SK-N-SH (cell line): ENCODE measurements at regions not wholly inside any gene's neighbourhood (a gene's known extent, or its start where the extent isn't known, plus 50 kb on each side); places are given as distances from the start of the nearest gene placed in this dataset.

Experiments used
- CTCF ChIA-PET: fragments of 300-600, 350-600 bp; formaldehyde crosslinking; extraction: SDS; loops from one replicate; lab custom pipeline; 2021; lab: Yijun Ruan, JAX
- POLR2A ChIA-PET: fragments of 350-600 bp; sonication (Branson Sonifier 250); formaldehyde crosslinking; extraction: SDS; loops from one replicate; lab custom pipeline; 2020; ENCODE audit warnings: antibody characterized with exemption, inconsistent platforms; lab: Yijun Ruan, JAX
- DNase-seq: peaks from one replicate; pipeline ENCODE4 v3.0.0; 2012
- H2AFZ ChIP-seq: fragments of 200-600 bp; sonication (generic); 2 replicates; pipeline ENCODE4 v1.8.1; 2016; ENCODE audit warnings: antibody characterized with exemption, mild to moderate bottlenecking, low read depth
- H3F3A ChIP-seq: fragments of 200-600 bp; sonication (generic); replicated peaks from 2 replicates; pipeline ENCODE3; 2016; ENCODE audit warnings: antibody characterized with exemption, mild to moderate bottlenecking; ENCODE audit not compliant: insufficient read depth
- H3K27ac ChIP-seq, 2 experiments: fragments of 200-500 bp in 1 of 2; fragments of 200-600 bp in 1 of 2; sonication (Bioruptor generic) in 1 of 2; sonication (generic), shearing (Covaris generic) in 1 of 2; 2 replicates each; pipeline versions ENCODE4 v1.5.1 to v1.6.1; 2014 to 2016; ENCODE audit warnings: low read depth in 2 of 2, inconsistent platforms in 1 of 2, low read length in 1 of 2, mild to moderate bottlenecking in 1 of 2, mixed read lengths in 1 of 2
- H3K27me3 ChIP-seq: fragments of 200-600 bp; sonication (generic), shearing (Covaris generic); 2 replicates; pipeline ENCODE4 v1.6.1; 2016; ENCODE audit warnings: mixed run types; ENCODE audit not compliant: insufficient read depth
- H3K36me3 ChIP-seq, 2 experiments: fragments of 200-500 bp in 1 of 2; fragments of 200-600 bp in 1 of 2; sonication (Bioruptor generic) in 1 of 2; sonication (generic) in 1 of 2; replicated peaks in 1 of 2; 2 replicates each; pipeline versions ENCODE3 to v1.5.1; 2014 to 2016; ENCODE audit warnings: low read length in 1 of 2, mild to moderate bottlenecking in 1 of 2; ENCODE audit not compliant: insufficient read depth in 2 of 2, control insufficient read depth in 1 of 2
- H3K4me1 ChIP-seq, 2 experiments: fragments of 200-500 bp in 1 of 2; fragments of 200-600 bp in 1 of 2; sonication (Bioruptor generic) in 1 of 2; sonication (generic), shearing (Covaris generic) in 1 of 2; 2 replicates each; pipeline versions ENCODE4 v1.5.1 to v1.6.1; 2014 to 2016; ENCODE audit warnings: low read depth in 1 of 2, low read length in 1 of 2, mixed run types in 1 of 2; ENCODE audit not compliant: insufficient read depth in 2 of 2, control insufficient read depth in 1 of 2
- H3K4me2 ChIP-seq: fragments of 200-600 bp; sonication (generic), shearing (Covaris generic); 2 replicates; pipeline ENCODE4 v1.6.1; 2017; ENCODE audit warnings: mixed run types
- H3K4me3 ChIP-seq, 2 experiments: fragments of 200-500 bp in 1 of 2; fragments of 200-600 bp in 1 of 2; sonication (Bioruptor generic) in 1 of 2; sonication (generic), shearing (Covaris generic) in 1 of 2; 2 replicates each; pipeline versions ENCODE4 v1.5.1 to v1.8.1; 2014 to 2016; ENCODE audit warnings: low read depth in 2 of 2, inconsistent platforms in 1 of 2, low read length in 1 of 2, mild to moderate bottlenecking in 1 of 2, mixed read lengths in 1 of 2, moderate library complexity in 1 of 2
- H3K79me2 ChIP-seq: fragments of 200-600 bp; sonication (generic); 2 replicates; pipeline ENCODE4 v1.8.1; 2017; ENCODE audit warnings: mild to moderate bottlenecking; ENCODE audit not compliant: insufficient read depth
- H3K9ac ChIP-seq: fragments of 200-600 bp; sonication (generic); 2 replicates; pipeline ENCODE4 v1.6.1; 2017; ENCODE audit warnings: mixed run types
- H3K9me2 ChIP-seq: fragments of 200-600 bp; sonication (generic); 2 replicates; pipeline ENCODE4 v1.6.1; 2017; ENCODE audit warnings: mixed run types
- H3K9me3 ChIP-seq: fragments of 200-600 bp; sonication (generic); 2 replicates; pipeline ENCODE4 v1.6.1; 2017; ENCODE audit warnings: mixed run types, mild to moderate bottlenecking, moderate library complexity
- H4K20me1 ChIP-seq: fragments of 200-600 bp; sonication (generic); 2 replicates; pipeline ENCODE4 v1.6.1; 2017; ENCODE audit warnings: mild to moderate bottlenecking, mixed run types; ENCODE audit not compliant: insufficient read depth
- ELF1 ChIP-seq: IDR thresholded peaks from 2 replicates; pipeline ENCODE4 v1.4.0; 2012
- EZH2phosphoT487 ChIP-seq: fragments of 200-600 bp; sonication (generic); IDR thresholded peaks from 2 replicates; pipeline ENCODE4 v1.6.1; 2017; ENCODE audit warnings: low read depth, mixed run types, mild to moderate bottlenecking, antibody characterized with exemption, moderate library complexity, borderline replicate concordance
- FOSL2 ChIP-seq: IDR thresholded peaks from 2 replicates; pipeline ENCODE4 v1.4.0; 2012; ENCODE audit warnings: low read depth, mild to moderate bottlenecking, moderate library complexity, borderline replicate concordance
- IRF3 ChIP-seq: fragments of 150-350 bp; IDR thresholded peaks from 2 replicates; pipeline ENCODE4 v1.6.1; 2016; ENCODE audit warnings: mild to moderate bottlenecking, low read depth, low read length
- MXI1 ChIP-seq: IDR thresholded peaks from 2 replicates; pipeline ENCODE4 v1.6.1; 2012; ENCODE audit warnings: mild to moderate bottlenecking, low read depth, low read length, improper control_type of control experiment
- NFIC ChIP-seq: IDR thresholded peaks from 2 replicates; pipeline ENCODE4 v1.4.0; 2012; ENCODE audit warnings: borderline replicate concordance
- PBX3 ChIP-seq: IDR thresholded peaks from 2 replicates; pipeline ENCODE4; 2012
- TAF1 ChIP-seq: IDR thresholded peaks from 2 replicates; pipeline ENCODE4 v1.6.1; 2012; ENCODE audit warnings: low read depth, mild to moderate bottlenecking, low read length, moderate library complexity, borderline replicate concordance
- ZBTB33 ChIP-seq: IDR thresholded peaks from 2 replicates; pipeline ENCODE4 v1.4.0; 2012; ENCODE audit warnings: low read depth, borderline replicate concordance
- WGBS: methylation state at CpG from one replicate; pipeline ENCODE4 v1.1.6; 2017; ENCODE audit warnings: low lambda C conversion rate; 5-methylcytosine and 5-hydroxymethylcytosine counted together

- TF ChIP-seq IRF3, result no peak
- TF ChIP-seq MXI1, result no peak
- peak; percentile 15; the same call in 1 of the 2 replicates for TF ChIP-seq FOSL2
- TF ChIP-seq ELF1, result no peak
- TF ChIP-seq ZBTB33, result no peak
- TF ChIP-seq PBX3, result no peak
These were observed 154.0 kb downstream of the TRIM27 start (continued) for GRCh38 chr6:28769626-28770402.

DNA sequence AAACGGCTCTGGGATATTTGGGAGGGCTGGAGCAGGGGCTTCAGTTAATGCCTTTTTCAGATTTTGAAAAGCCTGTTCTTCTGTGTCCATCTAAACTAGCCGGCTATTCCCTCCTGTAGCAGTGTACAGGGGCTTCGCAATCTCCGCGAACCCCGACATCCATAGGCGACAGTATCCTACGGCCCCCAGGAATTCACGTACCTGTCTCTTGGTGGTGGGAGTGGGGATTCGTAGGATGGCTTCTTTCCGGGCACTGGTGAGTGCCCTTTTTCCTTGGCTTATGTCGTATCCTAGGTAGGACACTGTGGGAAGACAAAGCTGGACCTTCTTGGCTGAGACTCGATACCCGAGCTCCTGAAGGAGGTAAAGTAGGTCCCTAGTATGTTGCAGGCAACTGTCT, 153.1 kb downstream of the TRIM27 start:
- ChIA-PET POLR2A (no interaction called here), CTCF (no interaction called here)
- H3K27me3 ChIP-seq, result peaks cover 96% of the 10 kb centered on the region

More for the DNA sequence above, 153.1 kb downstream of the TRIM27 start:
- 4% methylated on average over 12 of the region's 14 CpGs for WGBS
- Histone ChIP-seq H3K27ac (no peak overlapping the region), H3K4me2 (no peak overlapping the region), H4K20me1 (no peaks in the 10 kb centered on the region), H3F3A (no peaks in the 10 kb centered on the region), H3K9me2 (no peaks in the 10 kb centered on the region), H3K36me3 (no peaks in the 10 kb centered on the region), H3K9ac (no peak overlapping the region), H2AFZ (no peak overlapping the region), H3K4me3 (no peak overlapping the region), H3K9me3 (no peaks in the 10 kb centered on the region)
- TF ChIP-seq NFIC, result no peak
- no peak for TF ChIP-seq EZH2phosphoT487
- no peak for TF ChIP-seq TAF1
- TF ChIP-seq MXI1, result no peak
- TF ChIP-seq, all 33 proteins: peak for 0
- no peak for DNase-seq
- H3K4me1 ChIP-seq, result no peaks in the 10 kb centered on the region
- H3K79me2 ChIP-seq, result no peaks in the 10 kb centered on the region
